OCI-LY3 (cell line): ENCODE measurements at regions not wholly inside any gene's neighbourhood (a gene's known extent, or its start where the extent isn't known, plus 50 kb on each side); places are given as distances from the start of the nearest gene placed in this dataset.

ENCODE experiments used
- CTCF ChIP-seq: fragments of 200-600, 300-600 bp; sonication (generic); IDR thresholded peaks from 2 replicates; pipeline ENCODE4 v1.5.1; 2014; ENCODE audit warnings: antibody characterized with exemption, low read length, low read depth
- EZH2phosphoT487 ChIP-seq: fragments of 200-600 bp; shearing (Covaris generic); IDR thresholded peaks from 2 replicates; pipeline ENCODE4 v1.6.1; 2018; ENCODE audit warnings: antibody characterized with exemption, mixed run types, low read depth

DNA sequence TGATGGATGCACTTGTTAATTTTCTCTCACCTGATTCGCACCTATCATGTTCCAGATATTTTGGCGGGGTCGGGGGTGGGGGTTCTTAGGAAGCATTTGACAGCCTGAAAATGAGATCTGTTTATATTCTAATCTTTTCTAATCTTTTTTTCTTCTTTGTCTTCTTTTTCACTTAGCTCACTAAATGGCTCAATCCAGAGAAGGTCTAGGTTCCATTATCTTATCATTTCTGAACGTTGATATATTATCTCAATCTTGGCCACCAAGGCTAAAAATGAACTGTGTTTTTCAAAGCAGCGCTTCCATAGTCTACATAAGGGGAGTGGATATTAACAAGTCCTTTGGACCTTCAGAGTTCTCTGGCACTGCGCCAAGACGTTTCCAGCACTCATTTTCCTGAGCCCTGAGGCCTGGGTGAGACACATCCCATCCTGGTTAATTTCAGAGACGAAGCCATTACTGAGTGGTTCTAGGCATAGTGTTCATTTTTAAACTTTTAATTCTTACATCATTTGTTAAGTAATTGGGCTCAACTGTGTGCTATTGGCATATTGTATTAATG, 229.0 kb downstream of the SOX11 start:
- no peak for TF ChIP-seq CTCF
- no peak for TF ChIP-seq EZH2phosphoT487
